ENCODE measurements at regions not wholly inside any gene's neighbourhood (a gene's known extent, or its start where the extent isn't known, plus 50 kb on each side); places are given as distances from the start of the nearest gene placed in this dataset.

DNA sequence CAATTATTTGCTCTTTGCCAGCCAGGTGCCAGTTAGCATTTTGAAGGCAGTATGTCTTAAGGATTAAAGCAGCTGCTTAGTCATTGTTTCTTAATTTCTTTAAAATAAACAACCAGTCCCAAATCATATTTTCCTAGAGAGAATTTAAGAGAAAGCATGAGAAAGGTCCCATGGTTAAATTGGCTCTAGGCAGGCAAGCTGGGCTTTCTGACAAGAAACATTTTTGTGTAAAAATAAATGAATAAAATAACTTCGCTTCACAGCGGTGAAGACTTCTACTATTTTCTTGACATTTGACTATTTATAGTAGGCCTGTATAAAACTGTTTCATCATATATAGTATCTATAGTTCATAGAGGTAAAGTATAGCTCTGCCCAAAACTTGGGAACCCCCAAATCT lies 617.7 kb upstream of the C9orf72 start:
- FAIRE-seq = no peak
- H3K79me2 ChIP-seq (ENCODE audit: control insufficient read depth, insufficient read depth, low read length) = no peaks in the 10 kb centered on the region
- TF ChIP-seq, protein P1, sequence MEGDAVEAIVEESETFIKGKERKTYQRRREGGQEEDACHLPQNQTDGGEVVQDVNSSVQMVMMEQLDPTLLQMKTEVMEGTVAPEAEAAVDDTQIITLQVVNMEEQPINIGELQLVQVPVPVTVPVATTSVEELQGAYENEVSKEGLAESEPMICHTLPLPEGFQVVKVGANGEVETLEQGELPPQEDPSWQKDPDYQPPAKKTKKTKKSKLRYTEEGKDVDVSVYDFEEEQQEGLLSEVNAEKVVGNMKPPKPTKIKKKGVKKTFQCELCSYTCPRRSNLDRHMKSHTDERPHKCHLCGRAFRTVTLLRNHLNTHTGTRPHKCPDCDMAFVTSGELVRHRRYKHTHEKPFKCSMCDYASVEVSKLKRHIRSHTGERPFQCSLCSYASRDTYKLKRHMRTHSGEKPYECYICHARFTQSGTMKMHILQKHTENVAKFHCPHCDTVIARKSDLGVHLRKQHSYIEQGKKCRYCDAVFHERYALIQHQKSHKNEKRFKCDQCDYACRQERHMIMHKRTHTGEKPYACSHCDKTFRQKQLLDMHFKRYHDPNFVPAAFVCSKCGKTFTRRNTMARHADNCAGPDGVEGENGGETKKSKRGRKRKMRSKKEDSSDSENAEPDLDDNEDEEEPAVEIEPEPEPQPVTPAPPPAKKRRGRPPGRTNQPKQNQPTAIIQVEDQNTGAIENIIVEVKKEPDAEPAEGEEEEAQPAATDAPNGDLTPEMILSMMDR (optimal IDR thresholded peaks at IDR 0.05 in 1 of 3, IDR thresholded peaks at IDR 0.05 in 1 of 3, conservative IDR thresholded peaks at IDR 0.05 in 1 of 3; ENCODE audit: extremely low read depth in 1 of 3, insufficient read depth in 2 of 3, low read length in 3 of 3) = no peak
- no peak for TF ChIP-seq EZH2 (IDR thresholded peaks at IDR 0.05; ENCODE audit: low read length)

GRCh38 chr9:28197653-28198052 lies 624.4 kb upstream of the C9orf72 start:
- Histone ChIP-seq H3K9me1 (ENCODE audit: control insufficient read depth, extremely low read depth, insufficient read depth, low read length) (no peaks in the 10 kb centered on the region), H2AFZ (ENCODE audit: control insufficient read depth, low read length) (no peak overlapping the region), H3K4me3 (ENCODE audit: control insufficient read depth in 2 of 3, extremely low read depth in 1 of 3, insufficient read depth in 2 of 3, low read depth in 1 of 3, low read length in 3 of 3) (no peak overlapping the region), H3K79me2 (ENCODE audit: control insufficient read depth, insufficient read depth, low read length) (no peaks in the 10 kb centered on the region), H3K4me2 (ENCODE audit: control insufficient read depth, extremely low read depth, insufficient read depth, low read depth, low read length) (no peak overlapping the region), H4K20me1 (ENCODE audit: control insufficient read depth, extremely low read depth, insufficient read depth, low read length) (no peaks in the 10 kb centered on the region), H3K9me3 (ENCODE audit: control insufficient read depth, low read depth, low read length) (no peaks in the 10 kb centered on the region), H3K27me3 (ENCODE audit: control insufficient read depth, extremely low read depth, insufficient read depth, low read length) (no peaks in the 10 kb centered on the region), H3K36me3 (ENCODE audit: control insufficient read depth in 2 of 2, extremely low read depth in 1 of 2, insufficient read depth in 2 of 2, low read length in 2 of 2) (no peaks in the 10 kb centered on the region), H3K4me1 (ENCODE audit: control insufficient read depth, extremely low read depth, insufficient read depth, low read length) (no peaks in the 10 kb centered on the region), H3K27ac (ENCODE audit: control insufficient read depth, insufficient read depth, low read length) (no peak overlapping the region), H3K9ac (ENCODE audit: control insufficient read depth, extremely low read depth, insufficient read depth, low read length) (no peak overlapping the region)
- DNase-seq (ENCODE audit: low read depth, low spot score) (no peak), FAIRE-seq (no peak)
- dilution Hi-C loops (cut with MboI; ENCODE audit: extremely low pct_ligation_motif_present, low sequenced_read_pairs) = no loop called here
- TF ChIP-seq, protein P1 (optimal IDR thresholded peaks at IDR 0.05 in 1 of 3, IDR thresholded peaks at IDR 0.05 in 1 of 3, conservative IDR thresholded peaks at IDR 0.05 in 1 of 3; ENCODE audit: extremely low read depth in 1 of 3, insufficient read depth in 2 of 3, low read length in 3 of 3) = no peak
- no peak for TF ChIP-seq EZH2 (IDR thresholded peaks at IDR 0.05; ENCODE audit: low read length)

More for the DNA sequence above, 617.7 kb upstream of the C9orf72 start:
- no peaks in the 10 kb centered on the region for H3K4me1 ChIP-seq (ENCODE audit: control insufficient read depth, extremely low read depth, insufficient read depth, low read length)
- H2AFZ ChIP-seq (ENCODE audit: control insufficient read depth, low read length) = no peak overlapping the region
- no peaks in the 10 kb centered on the region for H3K9me3 ChIP-seq (ENCODE audit: control insufficient read depth, low read depth, low read length)
- no peaks in the 10 kb centered on the region for H4K20me1 ChIP-seq (ENCODE audit: control insufficient read depth, extremely low read depth, insufficient read depth, low read length)
- H3K9ac ChIP-seq (ENCODE audit: control insufficient read depth, extremely low read depth, insufficient read depth, low read length) = no peak overlapping the region
- no peak for DNase-seq (ENCODE audit: low read depth, low spot score)
- no peaks in the 10 kb centered on the region for H3K9me1 ChIP-seq (ENCODE audit: control insufficient read depth, extremely low read depth, insufficient read depth, low read length)
- no peak overlapping the region for H3K4me2 ChIP-seq (ENCODE audit: control insufficient read depth, extremely low read depth, insufficient read depth, low read depth, low read length)
- dilution Hi-C loops (cut with MboI; ENCODE audit: extremely low pct_ligation_motif_present, low sequenced_read_pairs) = no loop called here
- no peaks in the 10 kb centered on the region for H3K27me3 ChIP-seq (ENCODE audit: control insufficient read depth, extremely low read depth, insufficient read depth, low read length)
- H3K27ac ChIP-seq (ENCODE audit: control insufficient read depth, insufficient read depth, low read length) = no peak overlapping the region
- no peaks in the 10 kb centered on the region for H3K36me3 ChIP-seq (ENCODE audit: control insufficient read depth in 2 of 2, extremely low read depth in 1 of 2, insufficient read depth in 2 of 2, low read length in 2 of 2)
- H3K4me3 ChIP-seq (ENCODE audit: control insufficient read depth in 2 of 3, extremely low read depth in 1 of 3, insufficient read depth in 2 of 3, low read depth in 1 of 3, low read length in 3 of 3) = no peak overlapping the region

Measured in keratinocyte (primary cell).